NCI-H748 (cell line): ENCODE measurements at regions not wholly inside any gene's neighbourhood (a gene's known extent, or its start where the extent isn't known, plus 50 kb on each side); places are given as distances from the start of the nearest gene placed in this dataset.
"Not testable (repeated sequence)": the region's sequence is repeated elsewhere in the genome, so short reads cannot be mapped to it uniquely, and the experiment has no call there.

Experiments used
- DNase-seq: peaks from one replicate; lab custom pipeline; 2025; ENCODE audit not compliant: unreplicated experiment; lab: John Stamatoyannopoulos, UW

GRCh38 chr15:92821491-92822116 is 78.5 kb upstream of the CHD2 start:
- DNase-seq: peak; percentile 12

GRCh38 chr15:92822216-92823144 is 77.6 kb upstream of the CHD2 start:
- no peak for DNase-seq

GRCh38 chr15:92825985-92826384 is 74.1 kb upstream of the CHD2 start:
- no peak for DNase-seq

GRCh38 chr15:92827991-92828390 is 72.1 kb upstream of the CHD2 start:
- not testable (repeated sequence) for DNase-seq

GRCh38 chr15:92829875-92830274 is 70.2 kb upstream of the CHD2 start:
- no peak for DNase-seq

- DNase-seq: no peak
These were observed 68.8 kb upstream of the CHD2 start for GRCh38 chr15:92831336-92831654.

- peak; percentile 97 for DNase-seq
These were observed 68.3 kb upstream of the CHD2 start for GRCh38 chr15:92831655-92832328.

GRCh38 chr15:92833106-92833433 is 67.1 kb upstream of the CHD2 start:
- no peak for DNase-seq

GRCh38 chr15:92833493-92834271 is 66.4 kb upstream of the CHD2 start:
- DNase-seq: no peak

GRCh38 chr15:92839696-92840095 is 60.4 kb upstream of the CHD2 start:
- DNase-seq: peak; percentile 66

GRCh38 chr15:92840149-92840548 is 60.0 kb upstream of the CHD2 start:
- DNase-seq: no peak

- no peak for DNase-seq
These were observed 56.8 kb upstream of the CHD2 start for GRCh38 chr15:92843326-92843725.

GRCh38 chr15:92843814-92844213 is 56.3 kb upstream of the CHD2 start:
- DNase-seq: no peak

- DNase-seq: peak; percentile 3
These were observed 55.0 kb upstream of the CHD2 start for GRCh38 chr15:92845126-92845508.

- DNase-seq: no peak
These were observed 53.4 kb upstream of the CHD2 start for GRCh38 chr15:92846741-92847140.

- no peak for DNase-seq
These were observed 52.3 kb upstream of the CHD2 start for GRCh38 chr15:92847841-92848240.

GRCh38 chr15:92848464-92848851 is 51.7 kb upstream of the CHD2 start:
- DNase-seq: no peak

- DNase-seq: no peak
These were observed 51.1 kb upstream of the CHD2 start for GRCh38 chr15:92848852-92849598.

GRCh38 chr15:92850218-92850617 is 49.9 kb upstream of the CHD2 start:
- not testable (repeated sequence) for DNase-seq
